ENCODE measurements at regions not wholly inside any gene's neighbourhood (a gene's known extent, or its start where the extent isn't known, plus 50 kb on each side); places are given as distances from the start of the nearest gene placed in this dataset.

GRCh38 chr13:84566780-84567179 lies 684.5 kb upstream of the SLITRK1 start:
- Histone ChIP-seq H3K4me3 (replicated peaks; ENCODE audit: insufficient read depth, low read length) (no peak overlapping the region), H3K27me3 (ENCODE audit: insufficient read depth, poor library complexity, severe bottlenecking) (no peaks in the 10 kb centered on the region), H3K27ac (replicated peaks) (no peak overlapping the region)
- DNase-seq (ENCODE audit: low read depth in 1 of 2, low spot score in 1 of 2) = no peak
- TF ChIP-seq CTCF (IDR thresholded peaks at IDR 0.05; ENCODE audit: insufficient read depth, low read length) = no peak

- Histone ChIP-seq H3K4me3 (replicated peaks; ENCODE audit: insufficient read depth, low read length) (no peak overlapping the region), H3K27ac (replicated peaks) (no peak overlapping the region), H3K27me3 (ENCODE audit: insufficient read depth, poor library complexity, severe bottlenecking) (no peaks in the 10 kb centered on the region)
- TF ChIP-seq SPI1 (IDR thresholded peaks at IDR 0.05; ENCODE audit: borderline replicate concordance, low read depth) (no peak), CTCF (IDR thresholded peaks at IDR 0.05; ENCODE audit: insufficient read depth, low read length) (no peak), GABPA (IDR thresholded peaks at IDR 0.05; ENCODE audit: low read depth) (no peak), POLR2AphosphoS5 (IDR thresholded peaks at IDR 0.05; ENCODE audit: low read depth) (no peak), REST (IDR thresholded peaks at IDR 0.05; ENCODE audit: insufficient replicate concordance, low read depth) (no peak)
- no peak for DNase-seq (ENCODE audit: low read depth in 1 of 2, low spot score in 1 of 2)
Observed at GRCh38 chr13:84563611-84564010, 681.3 kb upstream of the SLITRK1 start.

- Histone ChIP-seq H3K27me3 (ENCODE audit: insufficient read depth, poor library complexity, severe bottlenecking) (peaks cover 2% of the 10 kb centered on the region), H3K4me3 (replicated peaks; ENCODE audit: insufficient read depth, low read length) (no peak overlapping the region), H3K27ac (replicated peaks) (no peak overlapping the region)
- DNase-seq (ENCODE audit: low read depth in 1 of 2, low spot score in 1 of 2) = no peak
- TF ChIP-seq POLR2AphosphoS5 (IDR thresholded peaks at IDR 0.05; ENCODE audit: low read depth) (no peak), REST (IDR thresholded peaks at IDR 0.05; ENCODE audit: insufficient replicate concordance, low read depth) (no peak), CTCF (IDR thresholded peaks at IDR 0.05; ENCODE audit: insufficient read depth, low read length) (no peak), SPI1 (IDR thresholded peaks at IDR 0.05; ENCODE audit: borderline replicate concordance, low read depth) (no peak), GABPA (IDR thresholded peaks at IDR 0.05; ENCODE audit: low read depth) (no peak)
Observed at GRCh38 chr13:84553227-84553626, 671.0 kb upstream of the SLITRK1 start.

GRCh38 chr13:84543962-84544361 lies 661.7 kb upstream of the SLITRK1 start:
- DNase-seq (ENCODE audit: low read depth in 1 of 2, low spot score in 1 of 2) = no peak
- TF ChIP-seq GABPA (IDR thresholded peaks at IDR 0.05; ENCODE audit: low read depth) (no peak), CTCF (IDR thresholded peaks at IDR 0.05; ENCODE audit: insufficient read depth, low read length) (no peak), SPI1 (IDR thresholded peaks at IDR 0.05; ENCODE audit: borderline replicate concordance, low read depth) (no peak), POLR2AphosphoS5 (IDR thresholded peaks at IDR 0.05; ENCODE audit: low read depth) (no peak), REST (IDR thresholded peaks at IDR 0.05; ENCODE audit: insufficient replicate concordance, low read depth) (no peak)
- H3K27ac ChIP-seq (replicated peaks) = no peak overlapping the region
- no peaks in the 10 kb centered on the region for H3K27me3 ChIP-seq (ENCODE audit: insufficient read depth, poor library complexity, severe bottlenecking)
- no peak overlapping the region for H3K4me3 ChIP-seq (replicated peaks; ENCODE audit: insufficient read depth, low read length)
